CD4-positive, alpha-beta T cell treated with Interleukin-6 at 100 ng/mL for 8 hours (primary cell): ENCODE measurements at regions not wholly inside any gene's neighbourhood (a gene's known extent, or its start where the extent isn't known, plus 50 kb on each side); places are given as distances from the start of the nearest gene placed in this dataset.
"Not testable (repeated sequence)": the region's sequence is repeated elsewhere in the genome, so short reads cannot be mapped to it uniquely, and the experiment has no call there.

Source experiments
- DNase-seq: peaks from one replicate; pipeline ENCODE4 v3.0.0-alpha.2; 2020; ENCODE audit warnings: mixed read lengths, low spot score

DNA sequence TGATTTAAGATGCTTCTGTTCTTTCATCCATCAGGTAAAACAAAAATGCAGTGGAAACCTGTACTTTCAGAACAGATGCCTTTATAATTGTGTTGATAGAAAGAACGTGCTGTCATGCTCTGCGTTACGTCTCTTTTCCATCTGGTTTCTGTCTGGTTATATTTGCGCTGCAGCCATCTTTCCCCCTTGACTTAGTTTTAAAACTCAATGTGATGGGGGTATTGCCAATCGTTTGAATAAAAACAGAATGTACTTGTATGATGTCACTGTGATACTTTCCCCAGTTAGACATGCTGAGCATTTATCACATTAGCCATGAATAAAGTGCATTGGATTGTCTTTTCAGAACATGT is 508.6 kb downstream of the ADCYAP1 start:
- no peak for DNase-seq

- no peak for DNase-seq
Measured at GRCh38 chr18:1416074-1416473, 511.4 kb downstream of the ADCYAP1 start.

GRCh38 chr18:1421502-1421901 is 516.8 kb downstream of the ADCYAP1 start:
- DNase-seq: no peak

GRCh38 chr18:1422634-1423033 is 518.0 kb downstream of the ADCYAP1 start:
- no peak for DNase-seq

DNA sequence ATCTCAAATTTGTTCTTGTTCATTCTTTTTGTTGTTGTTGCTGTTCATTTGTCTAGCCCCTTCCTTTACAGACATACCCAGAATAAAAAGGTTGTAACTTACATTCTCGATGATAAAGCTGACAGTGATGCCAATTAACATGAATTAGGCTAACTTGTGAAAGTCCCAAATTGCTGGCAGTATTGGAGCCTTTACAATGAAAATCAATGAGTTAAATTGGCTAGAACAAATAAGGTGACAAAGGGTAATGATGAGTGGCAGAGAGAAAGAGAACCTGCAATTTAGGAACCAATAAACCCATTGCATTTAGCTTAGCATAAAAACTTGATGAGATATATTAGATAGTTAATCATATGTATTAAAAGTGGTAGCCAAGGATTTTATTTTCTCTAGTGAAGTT is 521.0 kb downstream of the ADCYAP1 start:
- DNase-seq: no peak

DNA sequence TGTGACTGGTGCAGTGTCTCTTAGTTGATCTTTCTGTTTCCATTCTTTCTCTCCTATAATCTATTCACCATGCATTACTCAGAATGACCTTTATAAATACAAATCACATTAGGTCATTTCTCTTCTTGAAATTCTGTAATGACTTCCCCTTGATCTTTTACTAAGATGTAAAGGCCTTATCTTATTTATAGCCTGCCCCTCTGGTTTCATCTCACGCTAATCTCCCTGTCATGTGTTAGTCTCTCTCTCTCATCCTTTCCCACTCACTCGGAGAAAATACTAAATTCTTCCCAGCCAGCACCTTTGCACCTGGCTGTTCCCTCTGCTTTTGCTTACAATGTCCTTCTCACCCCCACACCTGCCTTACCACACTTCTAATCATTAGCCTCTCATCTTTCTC is 530.8 kb downstream of the ADCYAP1 start:
- DNase-seq: no peak

DNA sequence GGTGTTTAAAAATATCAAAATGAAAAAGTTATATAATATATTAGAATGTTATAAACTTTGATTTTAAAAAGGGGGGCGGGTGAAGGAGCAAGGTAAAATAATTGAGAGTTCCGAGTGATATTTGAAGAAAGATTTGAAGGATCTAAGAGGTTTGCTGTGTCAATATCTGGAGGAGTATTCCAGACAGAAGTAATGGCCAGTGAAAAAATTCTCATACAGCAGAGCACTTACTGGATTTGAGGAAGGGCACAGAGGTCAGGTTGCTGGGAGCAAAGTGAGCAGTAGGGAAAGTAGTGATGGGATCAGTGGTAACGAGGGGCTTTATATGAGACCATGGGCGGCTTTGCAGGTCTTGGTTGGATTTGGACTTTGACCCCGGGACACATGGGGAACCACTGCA is 531.5 kb downstream of the ADCYAP1 start:
- DNase-seq: no peak

DNA sequence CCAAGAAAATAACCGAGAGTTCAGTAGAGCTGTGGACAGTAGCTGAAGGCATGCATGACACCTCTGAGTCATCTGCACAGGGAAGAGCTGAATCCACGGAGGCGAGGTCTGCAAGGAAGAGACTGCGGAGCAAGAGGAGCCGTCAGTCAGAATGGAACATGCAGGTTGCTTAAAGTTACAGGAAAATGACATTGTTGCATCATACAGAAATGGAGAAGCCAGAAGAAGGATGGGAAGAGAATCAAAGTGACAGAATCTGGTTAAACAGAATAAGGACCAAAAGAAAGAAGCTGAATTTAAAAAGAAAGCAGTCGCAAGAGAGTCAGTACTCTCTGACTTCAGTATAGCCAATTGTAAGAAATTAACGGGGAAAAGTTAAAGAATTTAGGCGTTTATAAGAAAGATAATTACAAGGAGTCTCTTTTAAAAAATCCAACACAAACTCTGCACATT is 533.8 kb downstream of the ADCYAP1 start:
- DNase-seq: no peak

GRCh38 chr18:1438967-1439366 is 534.3 kb downstream of the ADCYAP1 start:
- no peak for DNase-seq

- DNase-seq: not testable (repeated sequence)
Measured at GRCh38 chr18:1444062-1444461, 539.4 kb downstream of the ADCYAP1 start.

- DNase-seq: no peak
Measured at GRCh38 chr18:1446765-1447164, 542.1 kb downstream of the ADCYAP1 start.

- no peak for DNase-seq
Measured at GRCh38 chr18:1452821-1453220, 548.1 kb downstream of the ADCYAP1 start.

- DNase-seq: no peak
Measured at GRCh38 chr18:1455605-1456004, 550.9 kb downstream of the ADCYAP1 start.

- no peak for DNase-seq
Measured at GRCh38 chr18:1458547-1458946, 553.9 kb downstream of the ADCYAP1 start.

GRCh38 chr18:1463981-1464380 is 559.3 kb downstream of the ADCYAP1 start:
- DNase-seq: no peak

GRCh38 chr18:1464444-1465217 is 560.0 kb downstream of the ADCYAP1 start:
- DNase-seq: no peak

- DNase-seq: no peak
Measured at GRCh38 chr18:1466035-1466434, 561.4 kb downstream of the ADCYAP1 start.

DNA sequence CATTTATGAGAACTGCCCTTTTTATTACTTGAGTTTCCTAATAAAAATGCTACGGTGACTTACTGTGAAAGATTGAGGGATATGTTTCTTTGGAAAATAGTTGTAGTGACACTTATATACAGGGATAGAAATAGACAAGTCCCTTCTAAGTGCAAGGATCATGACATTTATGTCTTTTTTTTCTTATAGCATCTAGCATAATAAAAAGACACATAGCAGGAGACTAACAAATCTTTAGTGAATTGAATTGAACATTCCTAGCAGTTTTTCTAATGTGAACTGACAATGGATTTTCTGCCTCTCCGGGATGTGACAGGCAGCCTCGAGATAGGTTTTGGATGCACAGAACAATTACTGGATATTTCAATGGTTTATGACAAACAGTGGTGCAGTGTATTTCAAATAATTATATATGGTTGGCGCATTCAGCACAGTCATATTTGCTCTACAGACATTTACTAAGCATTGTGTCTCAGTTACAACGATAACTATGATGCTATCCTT is 562.8 kb downstream of the ADCYAP1 start:
- DNase-seq: no peak

DNA sequence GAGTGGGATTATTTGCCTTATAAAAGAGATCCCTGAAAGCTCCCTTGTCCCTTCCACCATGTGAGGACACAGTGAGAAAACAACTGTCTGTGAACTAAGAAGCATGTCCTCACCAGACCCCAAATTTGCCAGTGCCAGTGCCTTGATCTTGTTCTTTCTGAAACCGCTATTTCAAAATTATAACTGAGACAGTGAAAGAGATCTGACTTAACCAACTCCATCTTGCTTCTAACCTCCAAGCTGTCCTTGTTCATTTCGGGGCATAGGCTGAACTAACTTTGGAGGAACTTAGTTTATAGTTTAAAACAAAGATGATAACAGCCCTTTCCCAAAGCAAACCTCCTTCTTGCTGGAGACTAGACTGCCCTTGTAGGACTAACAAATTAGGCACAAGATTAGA is 563.9 kb downstream of the ADCYAP1 start:
- no peak for DNase-seq

DNA sequence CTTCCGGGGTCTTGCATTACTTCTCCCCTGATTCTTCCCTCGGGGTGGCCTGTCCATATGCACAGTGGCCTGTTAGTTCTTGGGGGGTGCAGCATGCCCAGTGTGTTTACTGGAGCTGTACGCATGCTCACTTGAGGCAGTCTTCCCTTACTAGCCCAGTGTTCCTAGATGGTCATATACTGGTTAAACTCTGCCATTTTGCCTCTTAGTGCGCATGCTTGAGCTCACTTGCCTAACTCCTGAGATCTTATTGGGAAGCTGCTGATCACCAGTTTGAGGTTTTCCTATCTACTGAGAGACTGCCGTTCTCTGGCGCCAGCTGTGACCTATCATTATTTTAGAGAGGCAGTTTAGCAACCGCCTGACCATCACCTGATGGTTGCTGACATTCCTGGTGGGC is 571.2 kb downstream of the ADCYAP1 start:
- DNase-seq: no peak

DNA sequence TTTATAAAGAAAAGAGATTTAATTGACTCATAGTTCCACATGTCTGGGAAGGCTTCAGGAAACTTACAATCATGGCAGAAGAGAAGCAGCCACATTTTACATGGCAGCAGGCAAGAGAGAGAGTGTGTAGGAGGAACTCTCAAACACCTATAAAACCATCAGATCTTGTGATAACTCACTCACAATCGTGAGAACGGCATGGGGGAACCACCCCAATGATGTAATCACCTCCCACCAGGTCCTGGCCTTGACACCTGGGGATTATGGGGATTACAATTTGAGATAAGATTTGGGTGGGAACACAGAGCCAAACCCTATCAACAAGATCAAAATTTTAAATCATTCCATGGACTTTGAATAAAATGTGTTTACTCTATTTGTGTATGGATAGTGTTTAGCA is 575.6 kb downstream of the ADCYAP1 start:
- no peak for DNase-seq

- DNase-seq: no peak
Measured at GRCh38 chr18:1481577-1481976, 576.9 kb downstream of the ADCYAP1 start.

GRCh38 chr18:1483385-1483784 is 578.7 kb downstream of the ADCYAP1 start:
- no peak for DNase-seq

- DNase-seq: no peak
Measured at GRCh38 chr18:1487457-1487856, 582.8 kb downstream of the ADCYAP1 start.
